OCI-LY3 (cell line): ENCODE measurements at regions not wholly inside any gene's neighbourhood (a gene's known extent, or its start where the extent isn't known, plus 50 kb on each side); places are given as distances from the start of the nearest gene placed in this dataset.

Experiments used
- H2AFZ ChIP-seq: fragments of 200-600, 300-600 bp; shearing (Covaris generic); 2 replicates; pipeline ENCODE4 v1.6.0; 2014; ENCODE audit warnings: antibody characterized with exemption, low read depth, low read length
- H3K27ac ChIP-seq: fragments of 200-600, 300-600 bp; sonication (generic); 2 replicates; pipeline ENCODE4 v1.5.1; 2014; ENCODE audit warnings: mild to moderate bottlenecking, low read length, moderate library complexity, mixed read lengths
- H3K27me3 ChIP-seq: fragments of 200-600, 300-600 bp; sonication (generic); 2 replicates; pipeline ENCODE4 v1.6.1; 2014; ENCODE audit warnings: low read depth, low read length, mixed read lengths
- H3K36me3 ChIP-seq: fragments of 200-600, 300-600 bp; sonication (generic); replicated peaks from 2 replicates; pipeline ENCODE3; 2014; ENCODE audit warnings: low read depth, low read length, mixed read lengths
- H3K4me1 ChIP-seq: fragments of 300-600, 200-600 bp; sonication (generic); 2 replicates; pipeline ENCODE4 v1.6.1; 2014; ENCODE audit warnings: low read length, mixed read lengths
- H3K4me2 ChIP-seq: fragments of 200-600, 300-600 bp; sonication (generic); 2 replicates; pipeline ENCODE4 v1.6.1; 2014; ENCODE audit warnings: low read length, mixed read lengths
- H3K4me3 ChIP-seq: fragments of 300-600, 200-600 bp; sonication (generic); 2 replicates; pipeline ENCODE4 v1.5.1; 2014; ENCODE audit warnings: antibody characterized with exemption, mild to moderate bottlenecking, low read length, moderate library complexity
- H3K79me2 ChIP-seq: fragments of 300-600, 200-600 bp; shearing (Covaris generic); 2 replicates; pipeline ENCODE4 v1.6.1; 2014; ENCODE audit warnings: mild to moderate bottlenecking, low read length, mixed read lengths
- H3K9ac ChIP-seq: fragments of 300-600, 200-600 bp; shearing (Covaris generic); 2 replicates; pipeline ENCODE4 v1.6.0; 2014; ENCODE audit warnings: mild to moderate bottlenecking, low read length, moderate library complexity
- H3K9me3 ChIP-seq: fragments of 200-600, 300-600 bp; shearing (Covaris generic); 2 replicates; pipeline ENCODE4 v1.6.1; 2014; ENCODE audit warnings: low read length, mixed read lengths; ENCODE audit not compliant: insufficient read depth
- H4K20me1 ChIP-seq: fragments of 200-600, 300-600 bp; sonication (generic); 2 replicates; pipeline ENCODE4 v1.6.1; 2016; ENCODE audit warnings: low read length, mixed read lengths; ENCODE audit not compliant: insufficient read depth
- CTCF ChIP-seq: fragments of 200-600, 300-600 bp; sonication (generic); IDR thresholded peaks from 2 replicates; pipeline ENCODE4 v1.5.1; 2014; ENCODE audit warnings: antibody characterized with exemption, low read length, low read depth
- EZH2phosphoT487 ChIP-seq: fragments of 200-600 bp; shearing (Covaris generic); IDR thresholded peaks from 2 replicates; pipeline ENCODE4 v1.6.1; 2018; ENCODE audit warnings: antibody characterized with exemption, mixed run types, low read depth

GRCh38 chr1:14160781-14161180, 437.7 kb upstream of the KAZN start:
- H3K4me2 ChIP-seq = no peak overlapping the region
- no peak overlapping the region for H3K27ac ChIP-seq
- H3K4me1 ChIP-seq = no peaks in the 10 kb centered on the region
- H4K20me1 ChIP-seq = no peaks in the 10 kb centered on the region
- no peak for TF ChIP-seq EZH2phosphoT487
- TF ChIP-seq CTCF = no peak
- H3K27me3 ChIP-seq = no peaks in the 10 kb centered on the region
- no peak overlapping the region for H3K4me3 ChIP-seq
- H3K36me3 ChIP-seq = no peaks in the 10 kb centered on the region
- H3K9me3 ChIP-seq = no peaks in the 10 kb centered on the region
- H2AFZ ChIP-seq = no peak overlapping the region
- no peak overlapping the region for H3K9ac ChIP-seq
- no peaks in the 10 kb centered on the region for H3K79me2 ChIP-seq

GRCh38 chr1:14163246-14163645, 435.2 kb upstream of the KAZN start:
- Histone ChIP-seq H4K20me1 (no peaks in the 10 kb centered on the region), H3K27me3 (no peaks in the 10 kb centered on the region), H3K36me3 (no peaks in the 10 kb centered on the region), H3K9me3 (no peaks in the 10 kb centered on the region), H3K4me2 (no peak overlapping the region), H3K79me2 (no peaks in the 10 kb centered on the region), H2AFZ (no peak overlapping the region), H3K4me3 (no peak overlapping the region), H3K27ac (no peak overlapping the region), H3K4me1 (no peaks in the 10 kb centered on the region), H3K9ac (no peak overlapping the region)
- TF ChIP-seq CTCF = no peak

- TF ChIP-seq CTCF = no peak
- no peak for TF ChIP-seq EZH2phosphoT487
- Histone ChIP-seq H2AFZ (no peak overlapping the region), H4K20me1 (no peaks in the 10 kb centered on the region), H3K27ac (no peak overlapping the region), H3K36me3 (no peaks in the 10 kb centered on the region), H3K9ac (no peak overlapping the region), H3K4me2 (no peak overlapping the region), H3K4me3 (no peak overlapping the region), H3K79me2 (no peaks in the 10 kb centered on the region), H3K4me1 (no peaks in the 10 kb centered on the region), H3K9me3 (no peaks in the 10 kb centered on the region), H3K27me3 (no peaks in the 10 kb centered on the region)
Observed at GRCh38 chr1:14165371-14165801, 433.1 kb upstream of the KAZN start.

GRCh38 chr1:14167884-14168283, 430.6 kb upstream of the KAZN start:
- Histone ChIP-seq H4K20me1 (no peaks in the 10 kb centered on the region), H3K9me3 (no peaks in the 10 kb centered on the region), H3K79me2 (no peaks in the 10 kb centered on the region), H3K9ac (no peak overlapping the region), H2AFZ (no peak overlapping the region), H3K36me3 (no peaks in the 10 kb centered on the region), H3K27ac (no peak overlapping the region), H3K4me1 (no peaks in the 10 kb centered on the region), H3K4me3 (no peak overlapping the region), H3K4me2 (no peak overlapping the region), H3K27me3 (no peaks in the 10 kb centered on the region)
- TF ChIP-seq CTCF (no peak), EZH2phosphoT487 (no peak)
